ENCODE measurements at regions not wholly inside any gene's neighbourhood (a gene's known extent, or its start where the extent isn't known, plus 50 kb on each side); places are given as distances from the start of the nearest gene placed in this dataset.
A peak's percentile ranks its signal among the peaks of the same experiment; 100 is the strongest.

- intact Hi-C loops (cut with micrococcal nuclease): no loop called here
- peak; percentile 24; the same call in 1 of the 2 replicates for ATAC-seq (ENCODE audit: low read depth)
- CTCF ChIA-PET: interaction anchor here (0.8 to 1.0 kb wide), 2 partner anchors 17 to 37 kb away, joined by 3 read pairs; no protein-coding TSS in a partner anchor
These were observed 72.3 kb upstream of the KIT start for GRCh38 chr4:54585321-54586000.

More at GRCh38 chr4:54585321-54586000, 72.3 kb upstream of the KIT start:
- Histone ChIP-seq H4K8ac (ENCODE audit: low read depth in 2 of 2, low read length in 2 of 2) (no peak overlapping the region), H2BK5ac (ENCODE audit: low read depth, low read length, poor library complexity, severe bottlenecking) (no peak overlapping the region), H2BK15ac (ENCODE audit: low read depth, low read length) (no peak overlapping the region; the same call in 2 of the 3 replicates), H3K18ac (ENCODE audit: low read depth, low read length) (no peak overlapping the region), H3K36me3 (ENCODE audit: control insufficient read depth, insufficient read depth, low read length) (no peaks in the 10 kb centered on the region), H3K27me3 (ENCODE audit: control insufficient read depth, insufficient read depth, low read length) (no peaks in the 10 kb centered on the region), H4K91ac (ENCODE audit: insufficient read depth, low read depth, low read length) (no peak overlapping the region), H3K27ac (ENCODE audit: insufficient read depth, low read length) (no peak overlapping the region), H2AFZ (replicated peaks; ENCODE audit: low read length, poor library complexity) (no peak overlapping the region), H3K9ac (ENCODE audit: low read depth, low read length) (no peak overlapping the region), H2BK20ac (ENCODE audit: low read depth, low read length) (no peak overlapping the region; the same call in 1 of the 2 replicates), H3K79me1 (ENCODE audit: low read depth in 1 of 2, low read length in 2 of 2) (no peaks in the 10 kb centered on the region), H4K20me1 (ENCODE audit: insufficient read depth, low read length) (no peaks in the 10 kb centered on the region), H3K14ac (replicated peaks; ENCODE audit: low read depth, low read length) (0 out of 2 replicates have a peak overlapping the region, but pooled peaks have one; percentile 33), H3K4me2 (ENCODE audit: low read depth, low read length) (no peak overlapping the region; the same call in 1 of the 2 replicates), H2BK120ac (ENCODE audit: low read depth, low read length) (no peak overlapping the region), H2AK5ac (ENCODE audit: low read depth, low read length) (no peak overlapping the region), H3K56ac (ENCODE audit: extremely low read depth, insufficient read depth, low read length) (no peak overlapping the region), H3K4ac (ENCODE audit: low read depth, low read length) (no peak overlapping the region), H4K5ac (ENCODE audit: low read depth, low read length) (no peak overlapping the region), H3K23ac (ENCODE audit: low read depth, low read length) (no peak overlapping the region), H3K9me3 (ENCODE audit: control insufficient read depth, insufficient read depth, low read length) (no peaks in the 10 kb centered on the region), H2AK9ac (replicated peaks; ENCODE audit: low read depth, low read length, poor library complexity) (no peak overlapping the region), H3K4me1 (ENCODE audit: control insufficient read depth, insufficient read depth, low read length) (no peaks in the 10 kb centered on the region; the same call in 1 of the 2 replicates), H3K4me3 (ENCODE audit: insufficient read depth, low read depth, low read length) (no peak overlapping the region), H3K9me1 (ENCODE audit: insufficient read depth, low read length) (no peaks in the 10 kb centered on the region)
- TF ChIP-seq CEBPB (IDR thresholded peaks at IDR 0.05; ENCODE audit: low read depth, low read length) (no peak), RCOR1 (IDR thresholded peaks at IDR 0.05; ENCODE audit: insufficient replicate concordance, low read length) (no peak), MXI1 (IDR thresholded peaks at IDR 0.05; ENCODE audit: borderline replicate concordance, low read depth, low read length) (no peak), RFX5 (IDR thresholded peaks at IDR 0.05; ENCODE audit: low read depth, low read length) (no peak), USF2 (IDR thresholded peaks at IDR 0.05; ENCODE audit: low read depth, low read length) (no peak), POLR2A (IDR thresholded peaks at IDR 0.05; ENCODE audit: low read depth, low read length) (no peak), MAFK (IDR thresholded peaks at IDR 0.05; ENCODE audit: low read depth, low read length) (no peak), MAZ (IDR thresholded peaks at IDR 0.05; ENCODE audit: borderline replicate concordance, low read depth, low read length) (no peak), CHD1 (IDR thresholded peaks at IDR 0.05; ENCODE audit: low read depth, low read length) (no peak), NFE2L2 (IDR thresholded peaks at IDR 0.05; ENCODE audit: low read depth, low read length) (no peak), BHLHE40 (IDR thresholded peaks at IDR 0.05; ENCODE audit: low read depth, low read length) (no peak), CTCF (conservative IDR thresholded peaks at IDR 0.05; ENCODE audit: low read depth, low read length) (no peak), FOS (IDR thresholded peaks at IDR 0.05; ENCODE audit: low read depth, low read length) (no peak), ELK1 (IDR thresholded peaks at IDR 0.05; ENCODE audit: borderline replicate concordance, low read depth, low read length) (no peak), RAD21 (IDR thresholded peaks at IDR 0.05; ENCODE audit: low read length) (no peak), SMC3 (IDR thresholded peaks at IDR 0.05; ENCODE audit: low read depth, low read length) (no peak)
- no CpG with 5 or more reads among the region's 8 CpGs for WGBS, 2 experiments (ENCODE audit: extremely low coverage in 2 of 2, insufficient read length in 1 of 2)
- peak; percentile 62 for DNase-seq
- in situ Hi-C loops (cut with MboI; ENCODE audit: low sequenced_read_pairs) (no loop called here), dilution Hi-C loops (cut with HindIII; ENCODE audit: low sequenced_read_pairs, unreplicated experiment) (no loop called here)
- BruUV-seq (replicated peaks): no TSS peak
- POLR2A ChIA-PET (ENCODE audit: unreplicated experiment): no interaction called here

Measured in IMR-90 (cell line).